BJ (cell line): ENCODE measurements at regions not wholly inside any gene's neighbourhood (a gene's known extent, or its start where the extent isn't known, plus 50 kb on each side); places are given as distances from the start of the nearest gene placed in this dataset.

Experiments
- CTCF ChIA-PET: fragments of 350-600 bp; formaldehyde crosslinking; extraction: SDS; loops from one replicate; lab custom pipeline; 2021; ENCODE audit warnings: antibody characterized with exemption, inconsistent platforms; lab: Yijun Ruan, JAX
- POLR2A ChIA-PET: fragments of 300-600 bp; sonication (Branson Sonifier 250); formaldehyde crosslinking; extraction: SDS; loops from one replicate; lab custom pipeline; 2021; ENCODE audit warnings: antibody characterized with exemption; lab: Charles Lee
- DNase-seq: peaks from one replicate; pipeline ENCODE4 v3.0.0-alpha.2; 2011; ENCODE audit warnings: low read depth
- H3K27me3 ChIP-seq: 2 replicates; pipeline ENCODE4 v1.6.0; 2011; ENCODE audit warnings: low read length; ENCODE audit not compliant: control insufficient read depth, insufficient read depth
- H3K36me3 ChIP-seq: 2 replicates; pipeline ENCODE4 v1.5.1; 2011; ENCODE audit warnings: low read length; ENCODE audit not compliant: control insufficient read depth, insufficient read depth
- H3K4me3 ChIP-seq: 2 replicates; pipeline ENCODE4 v1.5.1; 2011; ENCODE audit warnings: low read depth, mild to moderate bottlenecking, control low read depth, low read length
- TF ChIP-seq, protein P1 (sequence below): IDR thresholded peaks from 2 replicates; pipeline ENCODE4 v1.5.1; 2011; ENCODE audit warnings: low read depth, mild to moderate bottlenecking, control low read depth, inconsistent platforms, low read length, moderate library complexity; ENCODE audit not compliant: insufficient read depth

DNA sequence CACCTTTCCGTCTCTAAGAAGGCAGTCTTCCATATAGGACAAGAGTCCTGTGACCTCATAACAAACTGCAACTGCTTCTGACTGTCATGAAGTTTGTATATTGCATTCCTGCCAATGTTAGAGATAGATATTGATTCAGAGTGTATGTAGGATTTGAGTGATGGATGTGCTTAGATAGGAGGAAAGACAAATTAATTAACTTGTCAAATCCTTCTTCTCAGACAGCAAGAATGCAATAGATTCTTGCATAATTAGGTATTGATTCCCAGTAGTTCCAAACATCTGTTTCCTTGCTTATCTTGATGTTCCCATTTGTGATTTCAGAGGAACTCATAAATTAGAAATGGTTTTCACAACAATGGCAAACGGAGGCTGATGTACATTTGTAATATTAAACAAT lies 555.3 kb downstream of the TRAM1L1 start:
- DNase-seq = no peak
- ChIA-PET CTCF (no interaction called here), POLR2A (no interaction called here)
- Histone ChIP-seq H3K36me3 (no peaks in the 10 kb centered on the region), H3K27me3 (no peaks in the 10 kb centered on the region), H3K4me3 (no peak overlapping the region)
- TF ChIP-seq, protein P1, sequence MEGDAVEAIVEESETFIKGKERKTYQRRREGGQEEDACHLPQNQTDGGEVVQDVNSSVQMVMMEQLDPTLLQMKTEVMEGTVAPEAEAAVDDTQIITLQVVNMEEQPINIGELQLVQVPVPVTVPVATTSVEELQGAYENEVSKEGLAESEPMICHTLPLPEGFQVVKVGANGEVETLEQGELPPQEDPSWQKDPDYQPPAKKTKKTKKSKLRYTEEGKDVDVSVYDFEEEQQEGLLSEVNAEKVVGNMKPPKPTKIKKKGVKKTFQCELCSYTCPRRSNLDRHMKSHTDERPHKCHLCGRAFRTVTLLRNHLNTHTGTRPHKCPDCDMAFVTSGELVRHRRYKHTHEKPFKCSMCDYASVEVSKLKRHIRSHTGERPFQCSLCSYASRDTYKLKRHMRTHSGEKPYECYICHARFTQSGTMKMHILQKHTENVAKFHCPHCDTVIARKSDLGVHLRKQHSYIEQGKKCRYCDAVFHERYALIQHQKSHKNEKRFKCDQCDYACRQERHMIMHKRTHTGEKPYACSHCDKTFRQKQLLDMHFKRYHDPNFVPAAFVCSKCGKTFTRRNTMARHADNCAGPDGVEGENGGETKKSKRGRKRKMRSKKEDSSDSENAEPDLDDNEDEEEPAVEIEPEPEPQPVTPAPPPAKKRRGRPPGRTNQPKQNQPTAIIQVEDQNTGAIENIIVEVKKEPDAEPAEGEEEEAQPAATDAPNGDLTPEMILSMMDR = no peak

DNA sequence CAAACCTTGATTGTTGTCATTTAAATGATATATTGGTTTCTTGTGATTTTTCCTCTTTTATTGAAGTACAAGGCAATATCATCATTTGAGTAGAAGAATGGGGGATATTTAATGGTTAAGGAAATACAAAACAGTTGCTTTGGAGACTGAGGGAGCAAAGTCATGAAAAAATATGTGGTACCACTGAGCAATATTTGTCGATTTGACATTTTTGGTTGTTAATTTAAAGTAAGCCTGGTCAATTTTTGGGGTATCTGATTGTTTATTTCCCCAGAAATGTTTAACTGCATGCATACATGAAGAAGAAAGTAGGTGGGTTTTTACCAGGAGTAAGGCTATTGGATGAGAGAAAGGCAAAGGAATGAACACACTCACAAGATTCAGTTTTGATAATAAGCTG lies 556.2 kb downstream of the TRAM1L1 start:
- POLR2A ChIA-PET = no interaction called here
- H3K27me3 ChIP-seq = no peaks in the 10 kb centered on the region
- TF ChIP-seq, protein P1 = no peak
- no peak overlapping the region for H3K4me3 ChIP-seq
- CTCF ChIA-PET = no interaction called here
- no peaks in the 10 kb centered on the region for H3K36me3 ChIP-seq
- no peak for DNase-seq

DNA sequence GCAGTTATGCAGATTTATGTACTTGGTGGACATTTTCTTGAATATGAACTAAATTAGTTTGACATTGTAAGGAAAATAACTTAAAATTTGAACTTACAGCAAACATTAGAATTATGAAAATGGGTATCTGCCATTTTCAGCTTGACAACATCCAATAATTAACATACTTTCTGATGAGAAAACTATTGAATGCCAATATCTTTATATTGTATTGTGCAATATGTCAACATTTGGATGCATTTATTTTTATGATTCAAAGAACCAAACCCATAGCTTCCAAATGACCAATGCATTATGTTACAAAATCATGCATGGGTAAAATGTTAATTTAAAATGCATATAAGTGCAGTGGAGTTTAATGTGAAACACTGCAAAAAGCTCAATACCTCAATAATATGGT lies 562.5 kb downstream of the TRAM1L1 start:
- ChIA-PET CTCF (interaction anchor here (0.7 kb wide), 1 partner anchor 137 kb away, joined by 3 read pairs; no protein-coding TSS in a partner anchor), POLR2A (no interaction called here)
- TF ChIP-seq, protein P1 = no peak
- Histone ChIP-seq H3K36me3 (no peaks in the 10 kb centered on the region), H3K4me3 (no peak overlapping the region), H3K27me3 (no peaks in the 10 kb centered on the region)
- DNase-seq = no peak

DNA sequence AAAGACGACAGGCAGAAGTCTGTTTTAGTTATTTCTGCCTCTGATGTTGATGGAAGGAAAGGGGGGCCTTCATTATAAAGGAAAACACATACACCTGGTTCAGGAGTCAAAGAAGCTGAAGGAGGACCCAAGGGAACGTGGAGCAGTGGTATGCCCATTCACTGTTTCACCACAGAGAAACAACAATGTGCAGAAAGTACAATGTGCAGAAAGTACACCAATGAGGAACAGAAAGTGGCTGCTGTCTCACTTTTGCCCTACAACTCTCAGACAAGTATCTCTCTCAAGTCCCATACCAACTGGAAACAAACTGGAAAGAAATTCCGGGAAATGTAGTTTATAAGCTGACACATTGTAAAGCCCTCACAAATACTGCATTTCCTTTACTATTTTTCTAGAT lies 564.5 kb downstream of the TRAM1L1 start:
- Histone ChIP-seq H3K36me3 (no peaks in the 10 kb centered on the region), H3K4me3 (no peak overlapping the region), H3K27me3 (no peaks in the 10 kb centered on the region)
- DNase-seq = no peak
- TF ChIP-seq, protein P1 = no peak
- ChIA-PET CTCF (no interaction called here), POLR2A (no interaction called here)

DNA sequence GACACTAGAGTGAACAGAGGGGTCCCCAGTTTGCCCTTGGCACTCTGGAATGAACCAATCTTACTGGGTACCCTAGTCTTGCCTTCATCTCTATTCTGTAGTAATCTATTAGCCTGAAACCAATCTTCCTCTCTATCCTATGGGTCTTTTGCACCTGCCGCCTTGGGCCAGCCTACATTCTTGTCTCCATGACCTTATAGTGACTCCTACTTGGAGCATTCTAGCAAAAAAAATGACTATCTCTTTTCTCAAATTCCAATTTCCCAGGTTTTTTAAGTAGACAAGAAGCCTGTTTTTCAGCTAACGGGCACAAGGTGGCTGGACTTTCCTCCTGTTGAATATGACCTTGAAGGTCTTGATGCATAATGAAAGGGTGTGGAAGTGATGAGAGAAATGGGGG lies 568.7 kb downstream of the TRAM1L1 start:
- Histone ChIP-seq H3K4me3 (no peak overlapping the region), H3K27me3 (no peaks in the 10 kb centered on the region), H3K36me3 (no peaks in the 10 kb centered on the region)
- CTCF ChIA-PET = no interaction called here
- POLR2A ChIA-PET = no interaction called here
- no peak for DNase-seq
- TF ChIP-seq, protein P1 = no peak
